ENCODE measurements at regions not wholly inside any gene's neighbourhood (a gene's known extent, or its start where the extent isn't known, plus 50 kb on each side); places are given as distances from the start of the nearest gene placed in this dataset.

GRCh38 chr7:51759985-51760384 lies 443.4 kb upstream of the COBL start:
- no peak for DNase-seq

DNA sequence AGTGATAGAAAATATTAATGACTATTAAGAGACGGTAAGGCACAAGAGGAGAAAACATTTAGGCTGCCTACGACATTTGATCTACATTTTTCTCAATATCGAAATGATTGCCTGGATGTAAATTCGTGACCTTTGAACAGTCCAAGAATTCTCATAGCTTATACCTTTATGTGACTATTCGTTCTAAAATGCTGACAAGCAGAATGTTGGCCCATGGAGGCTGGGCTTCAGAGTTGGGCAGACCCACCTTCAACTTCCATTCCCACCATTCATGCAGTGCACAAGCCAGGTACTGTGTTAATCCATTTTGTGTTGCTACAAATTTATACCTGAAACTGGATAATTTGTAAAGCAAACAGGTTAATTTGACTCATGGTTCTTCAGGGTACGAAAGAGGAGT lies 441.4 kb upstream of the COBL start:
- no peak for DNase-seq

GRCh38 chr7:51732951-51733350 lies 416.3 kb upstream of the COBL start:
- DNase-seq, result no peak

GRCh38 chr7:51732116-51732515 lies 415.5 kb upstream of the COBL start:
- DNase-seq, result no peak

- DNase-seq, result no peak
Observed at GRCh38 chr7:51731075-51731474, 414.5 kb upstream of the COBL start.

- no peak for DNase-seq
Observed at GRCh38 chr7:51727441-51727840, 410.8 kb upstream of the COBL start.

- no peak for DNase-seq
Observed at GRCh38 chr7:51706851-51707250, 390.2 kb upstream of the COBL start.

GRCh38 chr7:51705701-51706100 lies 389.1 kb upstream of the COBL start:
- DNase-seq, result no peak

DNA sequence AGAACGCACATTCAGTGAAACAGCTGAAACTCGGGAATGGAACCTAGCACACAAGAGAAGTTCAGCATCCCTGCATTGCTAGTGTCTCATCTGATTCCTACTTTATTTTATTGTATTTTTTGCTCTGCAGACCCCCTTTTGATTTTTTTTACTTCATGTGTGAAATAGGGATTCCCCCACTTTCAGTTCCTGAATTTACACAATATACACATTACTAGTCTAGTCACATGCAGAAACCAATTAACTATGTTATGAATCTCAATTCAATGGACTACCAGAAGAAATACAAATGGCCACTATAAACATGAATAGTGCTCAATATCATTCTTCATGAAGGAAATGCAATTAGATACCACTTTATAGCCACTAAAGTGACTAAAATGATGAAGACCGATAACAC lies 386.1 kb upstream of the COBL start:
- no peak for DNase-seq

DNA sequence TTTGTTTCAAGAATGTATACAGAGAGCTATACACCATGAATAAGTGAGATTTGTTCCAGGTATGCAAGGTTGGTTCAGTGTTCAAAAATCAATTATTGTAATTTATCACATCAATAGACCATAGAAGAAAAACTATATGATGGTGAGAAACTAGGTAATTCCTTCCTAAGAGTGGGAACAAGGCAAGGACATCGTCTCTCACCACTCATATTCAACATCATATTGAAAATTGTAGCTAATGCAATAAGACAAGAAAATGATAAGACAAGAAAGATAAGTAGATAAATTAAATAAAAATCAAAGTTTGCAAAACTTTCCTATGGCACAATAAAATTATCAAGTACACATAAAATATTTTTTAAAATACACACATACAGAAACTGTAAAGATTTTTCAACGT lies 385.3 kb upstream of the COBL start:
- DNase-seq, result no peak

DNA sequence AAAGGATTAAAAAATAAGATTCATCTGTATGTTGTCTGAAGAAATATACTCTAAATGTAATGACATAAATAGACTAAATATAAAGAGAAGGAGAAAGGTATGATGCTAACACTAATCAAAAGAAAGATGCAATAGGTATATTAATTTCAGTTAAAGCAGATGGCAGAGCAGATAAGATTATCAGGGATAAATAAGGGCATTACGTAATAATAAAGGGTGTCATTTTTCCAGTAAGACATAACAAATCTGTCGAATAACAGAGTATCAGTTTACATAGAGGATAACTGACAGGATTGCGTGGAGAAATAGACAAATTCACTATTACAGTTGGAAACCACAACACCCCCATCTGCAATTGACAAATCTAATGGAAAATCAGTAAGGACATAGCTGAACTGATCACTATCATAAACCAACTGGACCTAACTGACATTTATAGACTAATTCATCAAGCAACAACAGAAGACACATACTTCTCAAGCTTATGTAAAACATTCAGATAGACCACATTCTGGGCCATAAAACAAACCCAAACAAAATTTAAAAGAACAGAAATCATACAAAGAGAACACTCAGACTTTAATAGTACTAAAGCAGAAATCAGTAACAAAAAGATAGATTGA lies 384.1 kb upstream of the COBL start:
- no peak for DNase-seq

DNA sequence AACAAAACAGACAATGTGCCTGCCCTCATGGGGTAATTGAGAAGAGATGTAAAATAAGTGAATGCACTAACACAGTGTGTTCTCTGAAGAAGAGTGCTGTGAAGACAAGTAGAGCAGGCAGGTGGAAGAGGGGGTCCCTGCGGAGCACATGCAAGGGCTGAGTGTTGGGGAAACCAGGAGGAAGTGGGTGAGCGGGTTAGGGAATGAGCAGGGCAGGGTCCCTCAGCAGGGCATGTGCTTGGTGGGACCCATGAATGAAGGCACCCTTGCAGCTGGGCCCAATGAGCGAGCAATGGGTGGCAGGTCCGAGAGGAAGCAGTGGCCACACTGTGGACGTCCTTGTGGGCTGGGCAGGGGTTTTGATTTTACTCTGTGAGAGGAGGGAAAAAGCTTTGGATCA lies 376.6 kb upstream of the COBL start:
- no peak for DNase-seq

DNA sequence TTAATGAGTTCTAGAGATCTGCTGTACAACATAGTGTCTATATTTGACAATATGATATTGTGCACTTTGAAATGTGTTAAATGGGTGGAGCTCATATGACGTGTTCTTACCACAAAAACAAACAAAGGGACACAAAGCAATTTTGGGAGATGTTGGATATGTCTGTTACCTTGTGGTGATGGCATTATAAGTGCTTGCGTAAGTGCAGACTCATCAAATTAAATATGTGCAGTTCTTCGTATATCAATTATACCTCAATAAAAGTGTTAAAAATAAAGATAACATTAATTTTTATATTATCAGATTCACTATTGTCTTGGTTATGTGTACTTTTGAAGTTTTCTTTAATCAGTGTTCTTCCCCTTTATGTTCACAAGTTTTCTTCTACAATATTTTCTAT lies 372.9 kb upstream of the COBL start:
- no peak for DNase-seq

GRCh38 chr7:51685794-51686193 lies 369.2 kb upstream of the COBL start:
- no peak for DNase-seq

GRCh38 chr7:51680594-51681399 lies 364.2 kb upstream of the COBL start:
- no peak for DNase-seq

DNA sequence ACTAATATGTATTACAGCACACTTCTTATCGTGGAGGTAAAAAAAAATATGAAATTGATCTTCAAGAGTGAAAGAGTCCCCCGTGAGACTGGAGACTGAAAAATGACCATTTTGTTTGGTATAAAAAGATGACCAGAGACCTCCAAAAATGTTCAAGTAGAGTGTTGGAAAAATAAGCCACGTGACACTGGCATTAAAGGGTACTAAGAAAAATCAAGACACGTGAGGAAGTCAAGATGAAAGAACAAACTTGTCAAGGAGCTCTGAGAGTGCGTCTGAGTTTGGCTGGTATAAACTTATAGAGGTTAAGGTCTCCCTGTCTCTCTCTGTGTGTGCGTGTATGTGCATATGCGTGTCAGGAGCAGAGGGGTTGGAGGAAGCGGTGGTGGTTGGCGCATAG lies 362.7 kb upstream of the COBL start:
- no peak for DNase-seq

- DNase-seq, result no peak
Observed at GRCh38 chr7:51666751-51667150, 350.1 kb upstream of the COBL start.

DNA sequence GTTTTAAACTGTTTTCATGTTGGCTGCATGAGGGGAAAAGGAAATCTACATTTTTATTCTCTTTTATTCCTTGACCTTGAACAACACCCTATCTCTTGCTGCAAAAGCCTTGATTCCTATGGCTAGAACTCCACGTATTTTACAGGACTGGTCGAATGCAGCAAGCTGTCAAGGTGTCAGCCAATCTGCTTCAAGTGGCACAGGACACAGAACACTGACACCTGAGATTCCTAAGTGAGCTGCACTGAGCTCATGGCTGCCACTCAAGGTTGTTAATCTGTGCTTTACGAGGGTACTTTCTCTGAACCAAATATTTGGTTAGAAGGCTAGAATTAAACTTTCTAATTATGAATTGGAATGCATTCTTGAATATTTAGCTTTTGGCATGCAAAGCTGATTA lies 349.7 kb upstream of the COBL start:
- no peak for DNase-seq

GRCh38 chr7:51665045-51665780 lies 348.6 kb upstream of the COBL start:
- DNase-seq, result no peak

DNA sequence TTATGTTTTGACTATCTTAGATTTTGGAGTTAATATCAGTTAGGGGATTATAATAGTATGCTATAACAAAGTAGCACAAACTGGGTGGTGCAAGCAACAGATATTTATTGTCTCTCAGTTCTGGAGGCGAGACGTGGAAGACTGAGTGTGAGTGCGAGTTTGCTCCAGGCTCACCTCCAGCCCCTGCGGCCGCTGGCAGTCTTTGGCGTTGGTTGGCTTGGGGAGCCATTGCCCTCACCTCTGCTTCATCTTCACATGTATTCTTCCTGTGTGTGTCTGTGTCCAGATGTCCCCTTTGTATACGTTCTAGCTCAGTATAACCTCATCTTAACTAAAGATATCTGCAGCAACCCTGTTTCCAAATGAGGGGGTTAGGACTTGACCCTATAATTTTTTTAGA lies 343.9 kb upstream of the COBL start:
- DNase-seq, result no peak

DNA sequence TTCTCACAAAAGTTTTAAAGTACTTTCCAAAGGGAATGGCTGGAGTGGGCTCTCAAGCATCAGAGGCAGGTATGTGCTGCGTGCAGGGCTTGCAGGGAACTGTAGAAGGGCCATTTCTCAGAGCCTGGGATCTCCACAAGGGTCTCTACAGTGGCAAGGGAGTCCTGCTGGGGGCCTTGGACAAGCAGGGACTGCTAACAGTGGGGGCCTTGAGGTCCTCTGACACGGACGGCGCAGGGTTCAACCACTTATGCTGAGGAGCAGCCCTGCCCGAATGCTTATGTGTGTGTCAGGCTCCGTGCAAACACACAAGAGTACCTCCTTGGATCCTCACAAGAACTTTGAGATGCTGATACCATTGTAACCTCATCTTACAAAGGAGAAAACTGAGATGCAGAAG lies 342.1 kb upstream of the COBL start:
- DNase-seq, result no peak

DNA sequence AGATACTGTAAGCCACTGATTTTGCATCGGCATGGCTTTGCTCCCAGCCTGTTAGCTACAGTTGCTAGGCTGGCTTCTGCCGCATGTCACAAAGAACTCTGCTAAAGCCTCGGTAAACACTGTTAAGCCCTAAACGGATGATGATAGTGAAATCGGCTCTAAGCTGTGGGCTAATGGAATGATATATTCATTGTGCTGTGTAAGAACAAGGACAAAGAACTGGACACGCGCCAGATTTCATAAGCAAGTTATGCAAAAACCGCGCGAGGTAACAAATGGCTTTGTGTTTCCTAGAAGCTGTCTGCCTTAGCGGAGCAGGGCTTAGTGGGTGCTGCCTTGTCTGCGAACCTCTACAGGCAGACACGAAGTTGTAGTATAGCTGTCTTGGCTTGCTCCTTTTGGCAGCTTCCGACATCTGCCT lies 331.3 kb upstream of the COBL start:
- DNase-seq, result no peak

DNA sequence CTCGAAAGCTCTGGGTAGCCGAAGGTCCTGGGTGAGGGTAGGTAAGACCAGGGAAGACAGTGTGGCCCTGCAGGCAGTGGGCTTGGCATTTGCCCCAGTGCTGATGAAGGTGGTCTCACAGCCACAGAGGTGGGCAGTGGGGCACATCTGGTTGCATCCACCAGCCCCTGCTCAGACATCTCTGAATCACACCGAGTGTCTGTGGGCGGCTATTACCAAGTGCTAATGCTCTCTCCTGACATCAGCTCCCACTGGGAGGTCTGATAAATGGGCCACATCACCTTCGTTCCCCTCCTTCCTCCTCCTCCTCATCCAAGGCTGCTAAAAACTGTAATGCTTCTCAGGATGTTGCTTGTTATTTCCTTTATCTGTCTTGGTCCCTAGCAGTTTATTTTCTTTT lies 330.9 kb upstream of the COBL start:
- no peak for DNase-seq

- no peak for DNase-seq
Observed at GRCh38 chr7:51645702-51646298, 329.2 kb upstream of the COBL start.
